Stimulated activated naive CD8-positive, alpha-beta T cell treated with anti-CD3 and anti-CD28 coated beads, Interleukin-15, Interleukin-2, amounts not matched to agents 100 ng/mL and 50 ng/mL, for 24 hours (primary cell): ENCODE measurements at regions not wholly inside any gene's neighbourhood (a gene's known extent, or its start where the extent isn't known, plus 50 kb on each side); places are given as distances from the start of the nearest gene placed in this dataset.

ENCODE experiments used
- H3K27ac Mint-ChIP-seq: one replicate; pipeline ENCODE4 v1.8.0; 2021; ENCODE audit warnings: mild to moderate bottlenecking, mixed read lengths
- H3K27me3 Mint-ChIP-seq: one replicate; pipeline ENCODE4 v1.8.0; 2021; ENCODE audit warnings: mixed read lengths
- H3K36me3 Mint-ChIP-seq: one replicate; pipeline ENCODE4 v1.8.0; 2021; ENCODE audit warnings: low read depth, mixed read lengths
- H3K4me1 Mint-ChIP-seq: one replicate; pipeline ENCODE4 v1.8.0; 2021; ENCODE audit warnings: low read depth, mixed read lengths
- H3K4me3 Mint-ChIP-seq: one replicate; pipeline ENCODE4 v1.8.0; 2021; ENCODE audit warnings: mild to moderate bottlenecking, mixed read lengths
- H3K9me3 Mint-ChIP-seq: one replicate; pipeline ENCODE4 v1.8.0; 2021; ENCODE audit warnings: mixed read lengths

GRCh38 chr17:71941920-71942319 is 178.9 kb upstream of the SOX9 start:
- no peak overlapping the region for H3K4me3 Mint-ChIP-seq
- no peaks in the 10 kb centered on the region for H3K36me3 Mint-ChIP-seq
- H3K27ac Mint-ChIP-seq, result no peak overlapping the region
- no peaks in the 10 kb centered on the region for H3K4me1 Mint-ChIP-seq
- peaks cover 22% of the 10 kb centered on the region for H3K9me3 Mint-ChIP-seq
- H3K27me3 Mint-ChIP-seq, result no peaks in the 10 kb centered on the region

DNA sequence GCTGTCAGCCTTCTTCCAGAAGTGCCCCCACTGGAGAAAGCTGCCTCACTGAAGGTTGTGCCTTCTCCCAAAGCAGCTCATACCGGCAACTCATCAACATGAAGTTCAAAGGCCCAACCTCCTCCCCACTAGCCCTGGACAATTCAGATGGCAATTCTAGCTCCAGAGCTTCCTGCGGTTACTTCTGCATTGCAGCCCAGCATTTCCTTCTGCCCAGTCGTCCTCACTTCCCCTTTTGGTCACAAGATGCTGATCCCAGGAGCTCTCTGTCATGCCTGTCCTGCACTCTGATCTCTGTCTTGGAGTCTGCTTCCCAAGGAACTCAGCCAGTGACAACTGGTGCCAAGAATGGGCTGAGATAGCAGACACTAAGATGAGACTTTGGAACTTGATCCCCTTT is 178.2 kb upstream of the SOX9 start:
- Mint-ChIP-seq H3K4me3 (no peak overlapping the region), H3K36me3 (no peaks in the 10 kb centered on the region), H3K4me1 (no peaks in the 10 kb centered on the region), H3K27ac (no peak overlapping the region), H3K27me3 (no peaks in the 10 kb centered on the region), H3K9me3 (peaks cover 22% of the 10 kb centered on the region)

GRCh38 chr17:71948703-71949422 is 172.0 kb upstream of the SOX9 start:
- no peak overlapping the region for H3K27ac Mint-ChIP-seq
- no peak overlapping the region for H3K4me3 Mint-ChIP-seq
- H3K9me3 Mint-ChIP-seq, result peaks cover 18% of the 10 kb centered on the region
- H3K27me3 Mint-ChIP-seq, result no peaks in the 10 kb centered on the region
- H3K4me1 Mint-ChIP-seq, result no peaks in the 10 kb centered on the region
- no peaks in the 10 kb centered on the region for H3K36me3 Mint-ChIP-seq

GRCh38 chr17:71959154-71959553 is 161.7 kb upstream of the SOX9 start:
- Mint-ChIP-seq H3K4me3 (no peak overlapping the region), H3K27me3 (peaks cover 3% of the 10 kb centered on the region), H3K9me3 (peaks cover 10% of the 10 kb centered on the region), H3K4me1 (no peaks in the 10 kb centered on the region), H3K27ac (no peak overlapping the region), H3K36me3 (no peaks in the 10 kb centered on the region)

GRCh38 chr17:71963351-71963750 is 157.5 kb upstream of the SOX9 start:
- H3K27ac Mint-ChIP-seq, result no peak overlapping the region

DNA sequence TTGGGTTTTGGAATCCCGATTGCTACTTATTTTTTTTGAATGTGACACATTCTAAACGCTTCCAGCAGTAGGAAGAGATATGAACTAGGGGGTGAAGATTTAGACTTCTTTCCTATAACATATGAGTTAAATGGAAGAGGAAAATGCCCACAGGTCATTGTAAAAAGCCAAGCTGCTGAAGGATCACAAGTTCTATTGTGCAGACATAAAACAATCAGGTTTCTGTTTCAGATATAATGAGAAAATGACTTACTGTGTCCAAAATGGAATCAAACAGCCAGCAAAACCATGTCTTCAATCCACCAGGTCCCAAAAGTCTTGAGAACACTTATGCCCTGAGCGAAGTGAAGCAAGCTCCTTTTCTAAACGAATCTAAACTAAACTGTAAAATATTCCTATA is 157.0 kb upstream of the SOX9 start:
- Mint-ChIP-seq H3K9me3 (peaks cover 4% of the 10 kb centered on the region), H3K4me1 (no peaks in the 10 kb centered on the region), H3K27me3 (no peaks in the 10 kb centered on the region), H3K27ac (no peak overlapping the region), H3K4me3 (no peak overlapping the region), H3K36me3 (no peaks in the 10 kb centered on the region)

More at GRCh38 chr17:71963351-71963750, 157.5 kb upstream of the SOX9 start:
- no peaks in the 10 kb centered on the region for H3K4me1 Mint-ChIP-seq
- no peaks in the 10 kb centered on the region for H3K36me3 Mint-ChIP-seq
- peaks cover 4% of the 10 kb centered on the region for H3K9me3 Mint-ChIP-seq
- no peak overlapping the region for H3K4me3 Mint-ChIP-seq
- no peaks in the 10 kb centered on the region for H3K27me3 Mint-ChIP-seq

DNA sequence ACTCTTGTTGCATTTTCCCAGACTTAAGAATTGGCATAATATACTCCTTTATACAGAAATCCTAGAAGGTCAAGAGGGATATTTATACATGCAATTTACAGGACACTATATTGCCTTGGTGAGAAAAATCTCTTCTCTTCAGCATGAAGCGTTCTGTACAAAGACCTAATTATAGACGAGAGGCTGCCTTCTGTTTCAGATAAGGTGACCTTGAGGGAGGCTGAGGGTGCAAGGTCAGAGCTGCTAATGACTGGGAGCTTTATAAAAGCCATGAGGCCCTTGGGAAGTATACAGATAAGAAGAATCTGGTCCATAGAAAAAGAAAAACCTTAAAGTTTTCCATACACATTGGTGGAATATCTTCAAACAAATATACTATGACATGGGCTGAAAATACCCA is 156.3 kb upstream of the SOX9 start:
- Mint-ChIP-seq H3K4me3 (no peak overlapping the region), H3K27ac (no peak overlapping the region), H3K4me1 (no peaks in the 10 kb centered on the region), H3K36me3 (no peaks in the 10 kb centered on the region), H3K9me3 (peaks cover 4% of the 10 kb centered on the region), H3K27me3 (no peaks in the 10 kb centered on the region)

GRCh38 chr17:71966055-71966454 is 154.8 kb upstream of the SOX9 start:
- H3K4me1 Mint-ChIP-seq, result no peaks in the 10 kb centered on the region
- no peak overlapping the region for H3K4me3 Mint-ChIP-seq
- H3K27ac Mint-ChIP-seq, result no peak overlapping the region
- no peaks in the 10 kb centered on the region for H3K9me3 Mint-ChIP-seq
- H3K27me3 Mint-ChIP-seq, result no peaks in the 10 kb centered on the region
- H3K36me3 Mint-ChIP-seq, result no peaks in the 10 kb centered on the region

- no peaks in the 10 kb centered on the region for H3K27me3 Mint-ChIP-seq
- H3K4me3 Mint-ChIP-seq, result no peak overlapping the region
- no peaks in the 10 kb centered on the region for H3K36me3 Mint-ChIP-seq
- no peaks in the 10 kb centered on the region for H3K4me1 Mint-ChIP-seq
- no peak overlapping the region for H3K27ac Mint-ChIP-seq
- no peaks in the 10 kb centered on the region for H3K9me3 Mint-ChIP-seq
Measured at GRCh38 chr17:71966459-71967313, 154.1 kb upstream of the SOX9 start.

- Mint-ChIP-seq H3K4me3 (no peak overlapping the region), H3K27ac (no peak overlapping the region), H3K9me3 (no peaks in the 10 kb centered on the region), H3K4me1 (no peaks in the 10 kb centered on the region), H3K36me3 (no peaks in the 10 kb centered on the region), H3K27me3 (no peaks in the 10 kb centered on the region)
Measured at GRCh38 chr17:71969500-71969899, 151.3 kb upstream of the SOX9 start.

DNA sequence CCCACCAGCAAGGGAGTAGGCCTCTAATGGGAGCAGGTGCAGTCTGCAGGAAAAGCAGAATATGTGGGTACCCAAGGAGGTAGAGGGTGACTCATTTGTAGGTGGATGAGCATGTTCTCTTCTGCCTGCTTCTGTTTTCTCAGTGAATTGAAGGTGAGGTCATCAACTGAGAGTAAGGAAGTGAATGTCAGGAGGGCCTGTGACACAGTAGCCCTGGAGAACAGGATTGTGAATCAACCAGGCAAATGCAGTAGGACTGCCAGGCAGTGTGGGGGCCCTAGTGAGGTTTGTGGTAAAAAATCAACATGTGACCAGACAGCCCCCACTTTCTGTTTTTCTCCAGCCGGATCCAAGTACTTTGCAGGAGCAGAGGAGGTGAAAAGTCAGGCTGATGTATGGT is 150.5 kb upstream of the SOX9 start:
- H3K4me3 Mint-ChIP-seq, result no peak overlapping the region
- no peaks in the 10 kb centered on the region for H3K27me3 Mint-ChIP-seq
- H3K4me1 Mint-ChIP-seq, result no peaks in the 10 kb centered on the region
- no peaks in the 10 kb centered on the region for H3K36me3 Mint-ChIP-seq
- H3K27ac Mint-ChIP-seq, result no peak overlapping the region
- no peaks in the 10 kb centered on the region for H3K9me3 Mint-ChIP-seq

DNA sequence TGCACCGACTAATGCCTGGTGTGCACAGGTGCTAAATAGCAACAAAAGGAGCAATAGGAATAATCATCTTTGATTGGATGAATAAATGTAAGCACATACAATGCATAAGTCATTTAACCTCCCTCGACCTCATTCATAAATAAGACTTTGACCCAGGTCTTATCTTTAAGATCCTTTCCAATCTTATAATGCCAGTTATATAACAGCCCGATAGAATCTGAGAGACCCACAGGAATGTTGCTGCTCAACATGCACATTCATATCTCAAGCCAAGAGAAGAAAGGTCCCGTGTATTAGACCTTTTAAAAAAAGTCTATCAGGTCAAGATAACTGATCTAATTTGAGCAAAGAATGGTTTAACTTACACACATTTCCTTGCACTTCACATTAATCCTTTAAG is 146.8 kb upstream of the SOX9 start:
- Mint-ChIP-seq H3K27me3 (no peaks in the 10 kb centered on the region), H3K27ac (no peak overlapping the region), H3K4me1 (no peaks in the 10 kb centered on the region), H3K9me3 (no peaks in the 10 kb centered on the region), H3K36me3 (no peaks in the 10 kb centered on the region), H3K4me3 (no peak overlapping the region)

DNA sequence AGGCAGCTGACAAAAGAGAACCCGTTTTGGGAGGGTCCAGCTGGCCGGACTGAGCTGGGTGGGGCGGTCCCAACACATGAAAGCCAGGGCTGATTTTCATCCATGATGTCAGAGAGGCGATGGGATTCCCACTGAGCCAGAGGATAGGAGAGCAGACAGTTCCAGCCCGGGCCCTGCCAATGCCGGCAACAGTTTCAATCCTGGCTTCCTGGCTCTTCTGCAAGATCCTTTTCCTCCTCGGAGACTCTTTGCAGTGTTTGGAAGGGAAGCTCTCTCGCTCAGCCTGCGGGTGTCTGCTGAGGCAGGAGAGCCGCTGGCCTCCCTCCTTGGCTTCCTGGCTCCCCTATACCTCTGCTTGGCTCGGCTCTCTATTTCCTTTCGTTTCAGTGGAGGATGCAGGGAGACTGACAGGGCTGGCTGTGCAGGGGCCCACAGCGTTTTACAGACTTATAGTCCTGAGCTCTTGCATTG is 145.5 kb upstream of the SOX9 start:
- Mint-ChIP-seq H3K36me3 (no peaks in the 10 kb centered on the region), H3K9me3 (no peaks in the 10 kb centered on the region), H3K4me3 (no peak overlapping the region), H3K4me1 (no peaks in the 10 kb centered on the region), H3K27me3 (no peaks in the 10 kb centered on the region), H3K27ac (no peak overlapping the region)

- Mint-ChIP-seq H3K36me3 (no peaks in the 10 kb centered on the region), H3K4me1 (no peaks in the 10 kb centered on the region), H3K27me3 (no peaks in the 10 kb centered on the region), H3K27ac (no peak overlapping the region), H3K9me3 (peaks cover 5% of the 10 kb centered on the region), H3K4me3 (no peak overlapping the region)
Measured at GRCh38 chr17:71976011-71976649, 144.7 kb upstream of the SOX9 start.

GRCh38 chr17:71978435-71978834 is 142.4 kb upstream of the SOX9 start:
- H3K4me3 Mint-ChIP-seq, result no peak overlapping the region
- no peak overlapping the region for H3K27ac Mint-ChIP-seq
- H3K4me1 Mint-ChIP-seq, result no peaks in the 10 kb centered on the region
- H3K9me3 Mint-ChIP-seq, result peaks cover 5% of the 10 kb centered on the region
- no peaks in the 10 kb centered on the region for H3K27me3 Mint-ChIP-seq
- H3K36me3 Mint-ChIP-seq, result no peaks in the 10 kb centered on the region
